GM23338 (cell line): ENCODE measurements at regions not wholly inside any gene's neighbourhood (a gene's known extent, or its start where the extent isn't known, plus 50 kb on each side); places are given as distances from the start of the nearest gene placed in this dataset.

ENCODE experiments used
- CREB1 ChIP-seq: fragments of 250-450 bp; sonication (Bioruptor Pico); IDR thresholded peaks from 2 replicates; pipeline ENCODE4 v1.5.0; 2020; ENCODE audit warnings: low read depth, mild to moderate bottlenecking, moderate library complexity
- EZH2 ChIP-seq: fragments of 200-600 bp; sonication (generic); IDR thresholded peaks from one replicate; pipeline ENCODE4 v1.8.0; 2017; ENCODE audit warnings: antibody characterized with exemption, mild to moderate bottlenecking, low read depth; ENCODE audit not compliant: unreplicated experiment
- EZH2phosphoT487 ChIP-seq: fragments of 200-600 bp; sonication (generic); IDR thresholded peaks from one replicate; pipeline ENCODE4 v1.8.1; 2018; ENCODE audit warnings: antibody characterized with exemption; ENCODE audit not compliant: unreplicated experiment
- JUNB ChIP-seq: IDR thresholded peaks from one replicate; pipeline ENCODE4 v1.6.1; 2016; ENCODE audit warnings: antibody characterized with exemption; ENCODE audit not compliant: unreplicated experiment
- NANOG ChIP-seq: IDR thresholded peaks from 2 replicates; pipeline ENCODE4 v1.6.1; 2016; ENCODE audit warnings: antibody characterized with exemption, borderline replicate concordance
- POLR2AphosphoS5 ChIP-seq: IDR thresholded peaks from 2 replicates; pipeline ENCODE4 v1.6.1; 2016; ENCODE audit warnings: antibody characterized with exemption, low read depth
- STAT1 ChIP-seq: IDR thresholded peaks from one replicate; pipeline ENCODE4 v1.6.1; 2016; ENCODE audit warnings: antibody characterized with exemption; ENCODE audit not compliant: unreplicated experiment
- ZNF114 ChIP-seq: fragments of 250-450 bp; sonication (Bioruptor Pico); IDR thresholded peaks from 2 replicates; pipeline ENCODE4 v1.5.0; 2020; ENCODE audit warnings: mild to moderate bottlenecking, moderate library complexity
- ZNF331 ChIP-seq: fragments of 250-450 bp; sonication (Bioruptor Pico); IDR thresholded peaks from 2 replicates; pipeline ENCODE4 v1.5.0; 2020; ENCODE audit warnings: low read depth, mild to moderate bottlenecking, moderate library complexity
- TF ChIP-seq, protein P1 (sequence below), 2 experiments: fragments of 200-600 bp in 1 of 2; sonication (generic) in 1 of 2; conservative IDR thresholded peaks; 2 replicates each; pipeline versions ENCODE4 v1.5.1 to v1.6.1; 2016 to 2017; ENCODE audit warnings: antibody characterized with exemption in 2 of 2, low read depth in 2 of 2, mild to moderate bottlenecking in 2 of 2, moderate library complexity in 1 of 2
- TF ChIP-seq, protein P2 (sequence below): IDR thresholded peaks from one replicate; pipeline ENCODE4 v1.6.1; 2018; ENCODE audit warnings: antibody characterized with exemption; ENCODE audit not compliant: unreplicated experiment
- TF ChIP-seq, protein P3 (sequence below): IDR thresholded peaks from 2 replicates; pipeline ENCODE4 v1.6.1; 2016; ENCODE audit warnings: antibody characterized with exemption
- TF ChIP-seq, protein P4 (sequence below): fragments of 250-450 bp; sonication (Bioruptor Pico); IDR thresholded peaks from 2 replicates; pipeline ENCODE4 v1.5.0; 2020; ENCODE audit warnings: mild to moderate bottlenecking, moderate library complexity

DNA sequence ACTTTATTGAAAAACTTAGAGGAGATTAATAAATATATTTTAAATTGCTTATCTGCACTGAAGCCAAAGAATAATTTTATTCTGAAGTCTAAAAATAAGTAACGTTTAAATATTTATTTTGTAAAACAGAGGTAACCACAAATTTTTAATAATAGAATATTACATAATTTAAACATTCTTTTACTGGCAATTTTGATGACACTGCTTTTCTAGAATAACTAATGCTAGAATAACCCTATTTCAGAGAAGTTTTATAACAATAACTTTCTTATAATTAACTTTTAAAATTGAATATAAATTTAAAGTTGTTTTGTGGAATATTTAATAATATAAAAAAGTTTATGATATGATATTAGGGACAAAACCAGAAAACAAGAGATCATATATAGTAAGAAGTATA, 409.6 kb upstream of the KCNMB2 start:
- TF ChIP-seq, protein P1, sequence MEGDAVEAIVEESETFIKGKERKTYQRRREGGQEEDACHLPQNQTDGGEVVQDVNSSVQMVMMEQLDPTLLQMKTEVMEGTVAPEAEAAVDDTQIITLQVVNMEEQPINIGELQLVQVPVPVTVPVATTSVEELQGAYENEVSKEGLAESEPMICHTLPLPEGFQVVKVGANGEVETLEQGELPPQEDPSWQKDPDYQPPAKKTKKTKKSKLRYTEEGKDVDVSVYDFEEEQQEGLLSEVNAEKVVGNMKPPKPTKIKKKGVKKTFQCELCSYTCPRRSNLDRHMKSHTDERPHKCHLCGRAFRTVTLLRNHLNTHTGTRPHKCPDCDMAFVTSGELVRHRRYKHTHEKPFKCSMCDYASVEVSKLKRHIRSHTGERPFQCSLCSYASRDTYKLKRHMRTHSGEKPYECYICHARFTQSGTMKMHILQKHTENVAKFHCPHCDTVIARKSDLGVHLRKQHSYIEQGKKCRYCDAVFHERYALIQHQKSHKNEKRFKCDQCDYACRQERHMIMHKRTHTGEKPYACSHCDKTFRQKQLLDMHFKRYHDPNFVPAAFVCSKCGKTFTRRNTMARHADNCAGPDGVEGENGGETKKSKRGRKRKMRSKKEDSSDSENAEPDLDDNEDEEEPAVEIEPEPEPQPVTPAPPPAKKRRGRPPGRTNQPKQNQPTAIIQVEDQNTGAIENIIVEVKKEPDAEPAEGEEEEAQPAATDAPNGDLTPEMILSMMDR (conservative IDR thresholded peaks at IDR 0.05; ENCODE audit: low read depth in 2 of 2), result no peak
- TF ChIP-seq POLR2AphosphoS5 (no peak), EZH2phosphoT487 (no peak), EZH2 (no peak), ZNF331 (CRISPR knock-in tag) (no peak), CREB1 (CRISPR knock-in tag) (no peak), JUNB (no peak), ZNF114 (no peak), STAT1 (no peak), NANOG (no peak)
- TF ChIP-seq, protein P2, sequence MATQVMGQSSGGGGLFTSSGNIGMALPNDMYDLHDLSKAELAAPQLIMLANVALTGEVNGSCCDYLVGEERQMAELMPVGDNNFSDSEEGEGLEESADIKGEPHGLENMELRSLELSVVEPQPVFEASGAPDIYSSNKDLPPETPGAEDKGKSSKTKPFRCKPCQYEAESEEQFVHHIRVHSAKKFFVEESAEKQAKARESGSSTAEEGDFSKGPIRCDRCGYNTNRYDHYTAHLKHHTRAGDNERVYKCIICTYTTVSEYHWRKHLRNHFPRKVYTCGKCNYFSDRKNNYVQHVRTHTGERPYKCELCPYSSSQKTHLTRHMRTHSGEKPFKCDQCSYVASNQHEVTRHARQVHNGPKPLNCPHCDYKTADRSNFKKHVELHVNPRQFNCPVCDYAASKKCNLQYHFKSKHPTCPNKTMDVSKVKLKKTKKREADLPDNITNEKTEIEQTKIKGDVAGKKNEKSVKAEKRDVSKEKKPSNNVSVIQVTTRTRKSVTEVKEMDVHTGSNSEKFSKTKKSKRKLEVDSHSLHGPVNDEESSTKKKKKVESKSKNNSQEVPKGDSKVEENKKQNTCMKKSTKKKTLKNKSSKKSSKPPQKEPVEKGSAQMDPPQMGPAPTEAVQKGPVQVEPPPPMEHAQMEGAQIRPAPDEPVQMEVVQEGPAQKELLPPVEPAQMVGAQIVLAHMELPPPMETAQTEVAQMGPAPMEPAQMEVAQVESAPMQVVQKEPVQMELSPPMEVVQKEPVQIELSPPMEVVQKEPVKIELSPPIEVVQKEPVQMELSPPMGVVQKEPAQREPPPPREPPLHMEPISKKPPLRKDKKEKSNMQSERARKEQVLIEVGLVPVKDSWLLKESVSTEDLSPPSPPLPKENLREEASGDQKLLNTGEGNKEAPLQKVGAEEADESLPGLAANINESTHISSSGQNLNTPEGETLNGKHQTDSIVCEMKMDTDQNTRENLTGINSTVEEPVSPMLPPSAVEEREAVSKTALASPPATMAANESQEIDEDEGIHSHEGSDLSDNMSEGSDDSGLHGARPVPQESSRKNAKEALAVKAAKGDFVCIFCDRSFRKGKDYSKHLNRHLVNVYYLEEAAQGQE, result no peak
- TF ChIP-seq, protein P3, sequence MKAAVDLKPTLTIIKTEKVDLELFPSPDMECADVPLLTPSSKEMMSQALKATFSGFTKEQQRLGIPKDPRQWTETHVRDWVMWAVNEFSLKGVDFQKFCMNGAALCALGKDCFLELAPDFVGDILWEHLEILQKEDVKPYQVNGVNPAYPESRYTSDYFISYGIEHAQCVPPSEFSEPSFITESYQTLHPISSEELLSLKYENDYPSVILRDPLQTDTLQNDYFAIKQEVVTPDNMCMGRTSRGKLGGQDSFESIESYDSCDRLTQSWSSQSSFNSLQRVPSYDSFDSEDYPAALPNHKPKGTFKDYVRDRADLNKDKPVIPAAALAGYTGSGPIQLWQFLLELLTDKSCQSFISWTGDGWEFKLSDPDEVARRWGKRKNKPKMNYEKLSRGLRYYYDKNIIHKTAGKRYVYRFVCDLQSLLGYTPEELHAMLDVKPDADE, result no peak
- TF ChIP-seq, protein P4, sequence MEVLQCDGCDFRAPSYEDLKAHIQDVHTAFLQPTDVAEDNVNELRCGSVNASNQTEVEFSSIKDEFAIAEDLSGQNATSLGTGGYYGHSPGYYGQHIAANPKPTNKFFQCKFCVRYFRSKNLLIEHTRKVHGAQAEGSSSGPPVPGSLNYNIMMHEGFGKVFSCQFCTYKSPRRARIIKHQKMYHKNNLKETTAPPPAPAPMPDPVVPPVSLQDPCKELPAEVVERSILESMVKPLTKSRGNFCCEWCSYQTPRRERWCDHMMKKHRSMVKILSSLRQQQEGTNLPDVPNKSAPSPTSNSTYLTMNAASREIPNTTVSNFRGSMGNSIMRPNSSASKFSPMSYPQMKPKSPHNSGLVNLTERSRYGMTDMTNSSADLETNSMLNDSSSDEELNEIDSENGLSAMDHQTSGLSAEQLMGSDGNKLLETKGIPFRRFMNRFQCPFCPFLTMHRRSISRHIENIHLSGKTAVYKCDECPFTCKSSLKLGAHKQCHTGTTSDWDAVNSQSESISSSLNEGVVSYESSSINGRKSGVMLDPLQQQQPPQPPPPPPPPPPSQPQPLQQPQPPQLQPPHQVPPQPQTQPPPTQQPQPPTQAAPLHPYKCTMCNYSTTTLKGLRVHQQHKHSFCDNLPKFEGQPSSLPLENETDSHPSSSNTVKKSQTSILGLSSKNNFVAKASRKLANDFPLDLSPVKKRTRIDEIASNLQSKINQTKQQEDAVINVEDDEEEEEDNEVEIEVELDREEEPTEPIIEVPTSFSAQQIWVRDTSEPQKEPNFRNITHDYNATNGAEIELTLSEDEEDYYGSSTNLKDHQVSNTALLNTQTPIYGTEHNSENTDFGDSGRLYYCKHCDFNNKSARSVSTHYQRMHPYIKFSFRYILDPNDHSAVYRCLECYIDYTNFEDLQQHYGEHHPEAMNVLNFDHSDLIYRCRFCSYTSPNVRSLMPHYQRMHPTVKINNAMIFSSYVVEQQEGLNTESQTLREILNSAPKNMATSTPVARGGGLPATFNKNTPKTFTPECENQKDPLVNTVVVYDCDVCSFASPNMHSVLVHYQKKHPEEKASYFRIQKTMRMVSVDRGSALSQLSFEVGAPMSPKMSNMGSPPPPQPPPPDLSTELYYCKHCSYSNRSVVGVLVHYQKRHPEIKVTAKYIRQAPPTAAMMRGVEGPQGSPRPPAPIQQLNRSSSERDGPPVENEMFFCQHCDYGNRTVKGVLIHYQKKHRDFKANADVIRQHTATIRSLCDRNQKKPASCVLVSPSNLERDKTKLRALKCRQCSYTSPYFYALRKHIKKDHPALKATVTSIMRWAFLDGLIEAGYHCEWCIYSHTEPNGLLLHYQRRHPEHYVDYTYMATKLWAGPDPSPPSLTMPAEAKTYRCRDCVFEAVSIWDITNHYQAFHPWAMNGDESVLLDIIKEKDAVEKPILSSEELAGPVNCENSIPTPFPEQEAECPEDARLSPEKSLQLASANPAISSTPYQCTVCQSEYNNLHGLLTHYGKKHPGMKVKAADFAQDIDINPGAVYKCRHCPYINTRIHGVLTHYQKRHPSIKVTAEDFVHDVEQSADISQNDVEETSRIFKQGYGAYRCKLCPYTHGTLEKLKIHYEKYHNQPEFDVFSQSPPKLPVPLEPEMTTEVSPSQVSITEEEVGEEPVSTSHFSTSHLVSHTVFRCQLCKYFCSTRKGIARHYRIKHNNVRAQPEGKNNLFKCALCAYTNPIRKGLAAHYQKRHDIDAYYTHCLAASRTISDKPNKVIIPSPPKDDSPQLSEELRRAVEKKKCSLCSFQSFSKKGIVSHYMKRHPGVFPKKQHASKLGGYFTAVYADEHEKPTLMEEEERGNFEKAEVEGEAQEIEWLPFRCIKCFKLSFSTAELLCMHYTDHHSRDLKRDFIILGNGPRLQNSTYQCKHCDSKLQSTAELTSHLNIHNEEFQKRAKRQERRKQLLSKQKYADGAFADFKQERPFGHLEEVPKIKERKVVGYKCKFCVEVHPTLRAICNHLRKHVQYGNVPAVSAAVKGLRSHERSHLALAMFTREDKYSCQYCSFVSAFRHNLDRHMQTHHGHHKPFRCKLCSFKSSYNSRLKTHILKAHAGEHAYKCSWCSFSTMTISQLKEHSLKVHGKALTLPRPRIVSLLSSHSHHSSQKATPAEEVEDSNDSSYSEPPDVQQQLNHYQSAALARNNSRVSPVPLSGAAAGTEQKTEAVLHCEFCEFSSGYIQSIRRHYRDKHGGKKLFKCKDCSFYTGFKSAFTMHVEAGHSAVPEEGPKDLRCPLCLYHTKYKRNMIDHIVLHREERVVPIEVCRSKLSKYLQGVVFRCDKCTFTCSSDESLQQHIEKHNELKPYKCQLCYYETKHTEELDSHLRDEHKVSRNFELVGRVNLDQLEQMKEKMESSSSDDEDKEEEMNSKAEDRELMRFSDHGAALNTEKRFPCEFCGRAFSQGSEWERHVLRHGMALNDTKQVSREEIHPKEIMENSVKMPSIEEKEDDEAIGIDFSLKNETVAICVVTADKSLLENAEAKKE, result no peak
